IPS-15b (cell line): ENCODE measurements at regions not wholly inside any gene's neighbourhood (a gene's known extent, or its start where the extent isn't known, plus 50 kb on each side); places are given as distances from the start of the nearest gene placed in this dataset.

Experiments used
- H3K27me3 ChIP-seq: one replicate; pipeline ENCODE4 v1.6.1; 2013; ENCODE audit warnings: low read length; ENCODE audit not compliant: control insufficient read depth, insufficient read depth
- H3K36me3 ChIP-seq: one replicate; pipeline ENCODE4 v1.6.1; 2013; ENCODE audit warnings: low read length; ENCODE audit not compliant: control insufficient read depth, insufficient read depth
- H3K4me1 ChIP-seq: one replicate; pipeline ENCODE4 v1.6.1; 2013; ENCODE audit warnings: mild to moderate bottlenecking, low read length; ENCODE audit not compliant: control insufficient read depth, insufficient read depth
- H3K4me3 ChIP-seq: one replicate; pipeline ENCODE4 v1.5.1; 2013; ENCODE audit warnings: low read depth, low read length
- H3K9ac ChIP-seq: one replicate; pipeline ENCODE4 v1.6.1; 2013; ENCODE audit warnings: low read depth, mild to moderate bottlenecking, low read length
- H3K9me3 ChIP-seq: one replicate; pipeline ENCODE4 v1.6.1; 2013; ENCODE audit warnings: mild to moderate bottlenecking, low read length; ENCODE audit not compliant: control insufficient read depth, insufficient read depth

- H3K4me1 ChIP-seq = peaks cover 8% of the 10 kb centered on the region
- no peak overlapping the region for H3K9ac ChIP-seq
- no peaks in the 10 kb centered on the region for H3K36me3 ChIP-seq
- no peak overlapping the region for H3K4me3 ChIP-seq
- no peaks in the 10 kb centered on the region for H3K9me3 ChIP-seq
- H3K27me3 ChIP-seq = no peaks in the 10 kb centered on the region
Measured at GRCh38 chr5:107124376-107124775, 546.4 kb downstream of the EFNA5 start.

- H3K9ac ChIP-seq = no peak overlapping the region
- H3K9me3 ChIP-seq = no peaks in the 10 kb centered on the region
- H3K4me1 ChIP-seq = peaks cover 13% of the 10 kb centered on the region
- no peaks in the 10 kb centered on the region for H3K27me3 ChIP-seq
- H3K4me3 ChIP-seq = no peak overlapping the region
- H3K36me3 ChIP-seq = no peaks in the 10 kb centered on the region
Measured at GRCh38 chr5:107123014-107123413, 547.7 kb downstream of the EFNA5 start.

- peaks cover 14% of the 10 kb centered on the region for H3K4me1 ChIP-seq
- no peak overlapping the region for H3K4me3 ChIP-seq
- H3K27me3 ChIP-seq = no peaks in the 10 kb centered on the region
- no peaks in the 10 kb centered on the region for H3K36me3 ChIP-seq
- no peak overlapping the region for H3K9ac ChIP-seq
- H3K9me3 ChIP-seq = no peaks in the 10 kb centered on the region
Measured at GRCh38 chr5:107121793-107122519, 548.8 kb downstream of the EFNA5 start.

- Histone ChIP-seq H3K4me3 (no peak overlapping the region), H3K4me1 (peaks cover 18% of the 10 kb centered on the region), H3K9ac (no peak overlapping the region), H3K27me3 (no peaks in the 10 kb centered on the region), H3K9me3 (no peaks in the 10 kb centered on the region), H3K36me3 (no peaks in the 10 kb centered on the region)
Measured at GRCh38 chr5:107119656-107120055, 551.1 kb downstream of the EFNA5 start.

- Histone ChIP-seq H3K36me3 (no peaks in the 10 kb centered on the region), H3K4me1 (peaks cover 18% of the 10 kb centered on the region), H3K27me3 (no peaks in the 10 kb centered on the region), H3K9me3 (no peaks in the 10 kb centered on the region), H3K4me3 (no peak overlapping the region), H3K9ac (no peak overlapping the region)
Measured at GRCh38 chr5:107118184-107119019, 552.3 kb downstream of the EFNA5 start.

- peaks cover 5% of the 10 kb centered on the region for H3K4me1 ChIP-seq
- H3K27me3 ChIP-seq = no peaks in the 10 kb centered on the region
- no peaks in the 10 kb centered on the region for H3K36me3 ChIP-seq
- H3K4me3 ChIP-seq = no peak overlapping the region
- H3K9ac ChIP-seq = no peak overlapping the region
- no peaks in the 10 kb centered on the region for H3K9me3 ChIP-seq
Measured at GRCh38 chr5:107112216-107112615, 558.5 kb downstream of the EFNA5 start.

- Histone ChIP-seq H3K4me3 (no peak overlapping the region), H3K36me3 (no peaks in the 10 kb centered on the region), H3K9ac (no peak overlapping the region), H3K4me1 (no peaks in the 10 kb centered on the region), H3K27me3 (no peaks in the 10 kb centered on the region), H3K9me3 (no peaks in the 10 kb centered on the region)
Measured at GRCh38 chr5:107104040-107104995, 566.4 kb downstream of the EFNA5 start.

- Histone ChIP-seq H3K9ac (no peak overlapping the region), H3K27me3 (no peaks in the 10 kb centered on the region), H3K36me3 (no peaks in the 10 kb centered on the region), H3K4me1 (peaks cover 6% of the 10 kb centered on the region), H3K9me3 (no peaks in the 10 kb centered on the region), H3K4me3 (no peak overlapping the region)
Measured at GRCh38 chr5:107103522-107103921, 567.2 kb downstream of the EFNA5 start.

GRCh38 chr5:107100121-107100520 is 570.6 kb downstream of the EFNA5 start:
- H3K9ac ChIP-seq = no peak overlapping the region
- H3K36me3 ChIP-seq = no peaks in the 10 kb centered on the region
- peaks cover 7% of the 10 kb centered on the region for H3K4me1 ChIP-seq
- H3K4me3 ChIP-seq = no peak overlapping the region
- H3K9me3 ChIP-seq = no peaks in the 10 kb centered on the region
- H3K27me3 ChIP-seq = no peaks in the 10 kb centered on the region

- H3K9me3 ChIP-seq = no peaks in the 10 kb centered on the region
- H3K4me1 ChIP-seq = peaks cover 7% of the 10 kb centered on the region
- no peaks in the 10 kb centered on the region for H3K36me3 ChIP-seq
- H3K27me3 ChIP-seq = no peaks in the 10 kb centered on the region
- no peak overlapping the region for H3K4me3 ChIP-seq
- no peak overlapping the region for H3K9ac ChIP-seq
Measured at GRCh38 chr5:107099506-107099905, 571.2 kb downstream of the EFNA5 start.

- H3K9me3 ChIP-seq = no peaks in the 10 kb centered on the region
- peaks cover 4% of the 10 kb centered on the region for H3K4me1 ChIP-seq
- H3K9ac ChIP-seq = no peak overlapping the region
- no peaks in the 10 kb centered on the region for H3K36me3 ChIP-seq
- no peaks in the 10 kb centered on the region for H3K27me3 ChIP-seq
- H3K4me3 ChIP-seq = no peak overlapping the region
Measured at GRCh38 chr5:107092695-107093094, 578.0 kb downstream of the EFNA5 start.
